ENCODE measurements at regions not wholly inside any gene's neighbourhood (a gene's known extent, or its start where the extent isn't known, plus 50 kb on each side); places are given as distances from the start of the nearest gene placed in this dataset.

DNA sequence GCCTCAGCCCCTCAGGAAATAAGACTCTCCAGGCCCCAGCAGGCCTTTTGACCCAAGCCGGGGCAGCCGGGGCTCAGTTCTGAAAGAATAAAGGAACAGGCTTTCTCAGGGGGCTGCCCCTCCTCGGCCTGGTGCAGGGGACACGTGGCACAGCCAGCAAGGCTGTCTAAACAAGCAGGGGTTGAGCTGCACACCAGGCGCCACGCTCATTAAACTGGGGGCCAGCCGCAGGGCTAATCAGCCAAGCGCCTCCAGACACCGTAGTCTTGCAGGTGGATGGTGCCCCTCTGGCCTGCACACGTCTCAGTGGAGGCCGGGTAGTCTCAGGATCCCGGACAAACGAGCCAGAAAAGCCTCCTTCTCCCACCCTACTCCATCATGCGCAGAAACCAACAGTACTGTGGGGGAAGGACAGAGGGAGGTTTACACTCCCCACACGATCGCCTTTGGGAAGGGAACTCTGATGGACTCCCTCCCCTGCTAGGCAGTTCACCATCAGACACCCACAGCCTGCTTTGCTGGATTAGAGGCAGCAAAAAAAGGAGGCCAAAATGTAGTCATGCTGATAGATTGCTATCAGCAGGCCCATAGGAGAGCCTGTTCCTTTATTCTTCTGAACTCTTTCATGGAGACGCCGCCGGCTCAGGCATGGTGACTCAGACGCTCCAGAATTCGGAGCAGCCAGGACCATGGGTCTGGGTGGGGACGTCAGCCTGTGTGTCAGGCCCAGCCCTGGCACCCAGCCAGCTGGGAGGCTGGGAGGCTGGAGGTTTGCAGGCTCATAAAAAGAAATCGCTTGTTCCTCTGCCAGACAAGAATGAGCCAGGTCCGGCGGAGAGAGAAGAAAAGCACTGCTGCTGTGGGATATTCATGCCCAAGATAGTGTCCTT is 342.4 kb downstream of the BCOR start:
- TF ChIP-seq, protein P1, sequence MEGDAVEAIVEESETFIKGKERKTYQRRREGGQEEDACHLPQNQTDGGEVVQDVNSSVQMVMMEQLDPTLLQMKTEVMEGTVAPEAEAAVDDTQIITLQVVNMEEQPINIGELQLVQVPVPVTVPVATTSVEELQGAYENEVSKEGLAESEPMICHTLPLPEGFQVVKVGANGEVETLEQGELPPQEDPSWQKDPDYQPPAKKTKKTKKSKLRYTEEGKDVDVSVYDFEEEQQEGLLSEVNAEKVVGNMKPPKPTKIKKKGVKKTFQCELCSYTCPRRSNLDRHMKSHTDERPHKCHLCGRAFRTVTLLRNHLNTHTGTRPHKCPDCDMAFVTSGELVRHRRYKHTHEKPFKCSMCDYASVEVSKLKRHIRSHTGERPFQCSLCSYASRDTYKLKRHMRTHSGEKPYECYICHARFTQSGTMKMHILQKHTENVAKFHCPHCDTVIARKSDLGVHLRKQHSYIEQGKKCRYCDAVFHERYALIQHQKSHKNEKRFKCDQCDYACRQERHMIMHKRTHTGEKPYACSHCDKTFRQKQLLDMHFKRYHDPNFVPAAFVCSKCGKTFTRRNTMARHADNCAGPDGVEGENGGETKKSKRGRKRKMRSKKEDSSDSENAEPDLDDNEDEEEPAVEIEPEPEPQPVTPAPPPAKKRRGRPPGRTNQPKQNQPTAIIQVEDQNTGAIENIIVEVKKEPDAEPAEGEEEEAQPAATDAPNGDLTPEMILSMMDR (conservative IDR thresholded peaks at IDR 0.05; ENCODE audit: low read depth, low read length) = no peak
- DNase-seq (ENCODE audit: low read depth) = peak; percentile 61
- H3K4me3 ChIP-seq (ENCODE audit: low read depth, low read length) = no peak overlapping the region

GRCh38 chrX:39756086-39756883 is 341.5 kb downstream of the BCOR start:
- TF ChIP-seq, protein P1 (conservative IDR thresholded peaks at IDR 0.05; ENCODE audit: low read depth, low read length) = no peak
- no peak for DNase-seq (ENCODE audit: low read depth)
- no peak overlapping the region for H3K4me3 ChIP-seq (ENCODE audit: low read depth, low read length)

DNA sequence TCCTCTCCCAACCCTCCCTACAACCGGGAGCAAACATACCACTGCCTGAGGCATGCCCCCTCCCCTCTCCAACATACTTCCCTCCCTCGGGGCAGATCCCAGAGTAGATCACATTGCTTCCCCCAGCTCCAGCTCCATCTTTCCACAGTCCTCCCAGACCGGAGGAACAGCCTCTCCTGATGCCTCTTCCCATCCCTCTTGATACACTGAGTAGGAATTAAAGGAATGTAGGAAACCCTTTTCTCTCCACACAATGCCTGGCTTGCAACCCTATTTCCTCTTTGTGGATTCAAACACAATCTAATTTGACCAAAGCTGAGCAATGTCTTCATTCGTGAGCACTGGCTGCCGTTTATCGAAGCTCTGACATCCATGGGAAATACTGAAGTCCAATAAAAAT is 339.8 kb downstream of the BCOR start:
- H3K4me3 ChIP-seq (ENCODE audit: low read depth, low read length) = no peak overlapping the region
- TF ChIP-seq, protein P1 (conservative IDR thresholded peaks at IDR 0.05; ENCODE audit: low read depth, low read length) = no peak
- no peak for DNase-seq (ENCODE audit: low read depth)

DNA sequence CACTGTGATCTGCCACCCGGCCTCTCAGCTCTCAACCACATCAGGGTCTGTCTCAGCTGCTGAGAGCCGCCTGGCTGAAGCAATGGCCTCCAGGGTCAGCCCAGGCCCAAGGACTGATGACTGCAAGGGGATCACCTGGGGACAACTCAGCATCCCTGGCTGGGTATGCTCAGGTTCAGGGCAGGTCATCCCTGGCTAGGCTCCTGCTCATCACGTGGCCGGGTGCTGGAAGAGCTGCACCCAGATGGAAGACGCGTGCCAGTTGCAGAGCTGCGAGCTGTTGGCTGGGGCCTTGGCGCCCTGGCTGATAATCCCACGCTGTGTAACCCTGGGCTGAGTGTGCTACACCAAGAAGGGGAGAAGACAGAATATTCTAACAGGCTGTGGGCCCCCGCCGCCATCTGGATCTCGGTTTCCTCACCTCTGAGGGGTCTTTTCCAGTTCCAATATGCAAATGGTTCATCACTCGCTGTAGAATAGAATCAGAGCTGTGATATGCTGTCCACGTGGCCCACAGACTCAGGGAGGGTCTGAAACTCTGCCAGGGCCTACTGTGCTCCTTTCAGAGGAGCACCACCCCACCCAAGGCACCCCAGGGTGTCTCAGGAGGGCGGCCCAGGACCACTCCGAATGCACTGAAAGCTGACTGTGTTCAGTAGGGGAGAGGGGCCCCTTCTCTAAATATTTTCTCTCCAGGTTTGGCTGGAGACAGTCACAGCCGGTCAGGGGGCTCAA is 338.8 kb downstream of the BCOR start:
- no peak for DNase-seq (ENCODE audit: low read depth)
- no peak overlapping the region for H3K4me3 ChIP-seq (ENCODE audit: low read depth, low read length)
- TF ChIP-seq, protein P1 (conservative IDR thresholded peaks at IDR 0.05; ENCODE audit: low read depth, low read length) = no peak

- TF ChIP-seq, protein P1 (conservative IDR thresholded peaks at IDR 0.05; ENCODE audit: low read depth, low read length) = no peak
- H3K4me3 ChIP-seq (ENCODE audit: low read depth, low read length) = no peak overlapping the region
- DNase-seq (ENCODE audit: low read depth) = no peak
These were observed 338.1 kb downstream of the BCOR start for GRCh38 chrX:39759526-39760224.

GRCh38 chrX:39760930-39761329 is 336.8 kb downstream of the BCOR start:
- H3K4me3 ChIP-seq (ENCODE audit: low read depth, low read length) = no peak overlapping the region
- no peak for DNase-seq (ENCODE audit: low read depth)
- TF ChIP-seq, protein P1 (conservative IDR thresholded peaks at IDR 0.05; ENCODE audit: low read depth, low read length) = no peak
